Cardiac fibroblast (primary cell): ENCODE measurements at regions not wholly inside any gene's neighbourhood (a gene's known extent, or its start where the extent isn't known, plus 50 kb on each side); places are given as distances from the start of the nearest gene placed in this dataset.

Source experiments
- DNase-seq, 2 donors: peaks; one replicate each; pipeline versions ENCODE4 v3.0.0 to v3.0.0-alpha.2; 2010; ENCODE audit warnings: low read depth in 2 of 2
- H3K4me3 ChIP-seq, 2 donors: replicated peaks in 1 of 2; 1 replicate in 1 of 2; 2 replicates in 1 of 2; pipeline ENCODE4 v1.5.1; 2011; ENCODE audit warnings: low read depth in 2 of 2, low read length in 2 of 2, mild to moderate bottlenecking in 2 of 2, moderate library complexity in 1 of 2
- CTCF ChIP-seq: IDR thresholded peaks from one replicate; pipeline ENCODE4 v1.5.1; 2011; ENCODE audit warnings: low read depth, mild to moderate bottlenecking, low read length, inconsistent platforms

GRCh38 chr9:20280330-20280729, 342.0 kb downstream of the MLLT3 start:
- no peak for TF ChIP-seq CTCF

GRCh38 chr9:20276762-20277161, 345.5 kb downstream of the MLLT3 start:
- DNase-seq = no peak
- no peak for TF ChIP-seq CTCF
- no peak overlapping the region for H3K4me3 ChIP-seq

More at GRCh38 chr9:20280330-20280729, 342.0 kb downstream of the MLLT3 start:
- no peak for DNase-seq
- H3K4me3 ChIP-seq = no peak overlapping the region

- TF ChIP-seq CTCF = peak; percentile 19
- H3K4me3 ChIP-seq = no peak overlapping the region
- no peak for DNase-seq
Observed at GRCh38 chr9:20271723-20272122, 350.6 kb downstream of the MLLT3 start.

GRCh38 chr9:20271096-20271495, 351.2 kb downstream of the MLLT3 start:
- no peak overlapping the region for H3K4me3 ChIP-seq
- TF ChIP-seq CTCF = no peak
- DNase-seq = no peak

- no peak overlapping the region for H3K4me3 ChIP-seq
- peak in 1 of 2 donors; percentile 40 for DNase-seq
- TF ChIP-seq CTCF = no peak
Observed at GRCh38 chr9:20270161-20270560, 352.1 kb downstream of the MLLT3 start.

- no peak for DNase-seq
- H3K4me3 ChIP-seq = no peak overlapping the region
- TF ChIP-seq CTCF = no peak
Observed at GRCh38 chr9:20269620-20270019, 352.7 kb downstream of the MLLT3 start.

- no peak overlapping the region for H3K4me3 ChIP-seq
- DNase-seq = no peak
- no peak for TF ChIP-seq CTCF
Observed at GRCh38 chr9:20264896-20265295, 357.4 kb downstream of the MLLT3 start.
